CD4-positive, CD25-positive, alpha-beta regulatory T cell (primary cell): ENCODE measurements at regions not wholly inside any gene's neighbourhood (a gene's known extent, or its start where the extent isn't known, plus 50 kb on each side); places are given as distances from the start of the nearest gene placed in this dataset.

ENCODE experiments used
- ATAC-seq, 2 donors: fragments of 150-1000 bp; cut with Tn5 transposase; one replicate each; pipeline ENCODE4 v1.10.0; 2021; ENCODE audit warnings: low read depth in 2 of 2, moderate number of reproducible peaks in 2 of 2, moderate library complexity in 1 of 2
- DNase-seq, 3 donors: peaks; one replicate each; pipeline versions ENCODE4 v3.0.0 to v3.0.0-alpha.2; 2012 to 2022; ENCODE audit warnings: mixed read lengths in 1 of 3
- H3K27ac ChIP-seq: one replicate; pipeline ENCODE4 v1.7.0; 2013; ENCODE audit warnings: mild to moderate bottlenecking, low read length; ENCODE audit not compliant: insufficient read depth, poor library complexity, severe bottlenecking
- H3K27me3 ChIP-seq: one replicate; pipeline ENCODE4 v1.7.0; 2013; ENCODE audit warnings: low read length; ENCODE audit not compliant: control insufficient read depth, insufficient read depth
- H3K36me3 ChIP-seq: one replicate; pipeline ENCODE4 v1.7.0; 2013; ENCODE audit warnings: mild to moderate bottlenecking, low read length, moderate library complexity; ENCODE audit not compliant: control insufficient read depth, insufficient read depth
- H3K4me1 ChIP-seq: 2 replicates; pipeline ENCODE4 v1.7.0; 2013; ENCODE audit warnings: mild to moderate bottlenecking, low read length; ENCODE audit not compliant: insufficient read depth, control insufficient read depth, poor library complexity, severe bottlenecking
- H3K4me3 ChIP-seq: one replicate; pipeline ENCODE4 v1.7.0; 2013; ENCODE audit warnings: low read depth, mild to moderate bottlenecking, low read length, moderate library complexity
- H3K9me3 ChIP-seq, 2 experiments: 1 replicate in 1 of 2; 2 replicates in 1 of 2; pipeline ENCODE4 v1.7.0; 2013; ENCODE audit warnings: low read length in 2 of 2, mild to moderate bottlenecking in 1 of 2, moderate library complexity in 1 of 2; ENCODE audit not compliant: control insufficient read depth in 2 of 2
- H3K27ac Mint-ChIP-seq, 3 donors: one replicate each; pipeline ENCODE4 v1.8.0; 2020 to 2022; ENCODE audit warnings: mild to moderate bottlenecking in 3 of 3, mixed read lengths in 3 of 3, moderate library complexity in 2 of 3
- H3K27me3 Mint-ChIP-seq: one replicate; pipeline ENCODE4 v1.8.0; 2022; ENCODE audit warnings: mild to moderate bottlenecking, mixed read lengths
- H3K36me3 Mint-ChIP-seq: one replicate; pipeline ENCODE4 v1.8.0; 2020; ENCODE audit warnings: mixed read lengths
- H3K4me1 Mint-ChIP-seq, 4 donors: one replicate each; pipeline ENCODE4 v1.8.0; 2020 to 2022; ENCODE audit warnings: mixed read lengths in 4 of 4, mild to moderate bottlenecking in 1 of 4
- H3K4me3 Mint-ChIP-seq, 4 donors: one replicate each; pipeline ENCODE4 v1.8.0; 2020 to 2022; ENCODE audit warnings: mild to moderate bottlenecking in 4 of 4, mixed read lengths in 4 of 4, moderate library complexity in 3 of 4
- H3K9me3 Mint-ChIP-seq, 7 donors: one replicate each; pipeline ENCODE4 v1.8.0; 2020 to 2022; ENCODE audit warnings: mixed read lengths in 7 of 7, mild to moderate bottlenecking in 3 of 7, moderate library complexity in 2 of 7

- Mint-ChIP-seq H3K36me3 (no peaks in the 10 kb centered on the region), H3K27me3 (peaks cover 29% of the 10 kb centered on the region), H3K27ac (no peak overlapping the region)
Measured at GRCh38 chr9:124101969-124102345, 90.4 kb downstream of the LHX2 start.

GRCh38 chr9:124102363-124102762 lies 90.8 kb downstream of the LHX2 start:
- Histone ChIP-seq H3K9me3 (no peaks in the 10 kb centered on the region), H3K27me3 (no peaks in the 10 kb centered on the region), H3K27ac (no peak overlapping the region), H3K36me3 (no peaks in the 10 kb centered on the region), H3K4me1 (no peaks in the 10 kb centered on the region), H3K4me3 (no peak overlapping the region)
- DNase-seq (no peak), ATAC-seq (no peak)
- Mint-ChIP-seq H3K27ac (no peak overlapping the region), H3K27me3 (peaks cover 30% of the 10 kb centered on the region), H3K4me1 (no peaks in the 10 kb centered on the region), H3K4me3 (no peak overlapping the region), H3K9me3 (peaks cover 0 to 3% (median 0%) of the 10 kb centered on the region in 7 donors), H3K36me3 (no peaks in the 10 kb centered on the region)

More at GRCh38 chr9:124101969-124102345, 90.4 kb downstream of the LHX2 start:
- no peaks in the 10 kb centered on the region for H3K27me3 ChIP-seq
- DNase-seq = no peak
- Mint-ChIP-seq H3K9me3 (peaks cover 0 to 3% (median 0%) of the 10 kb centered on the region in 7 donors), H3K4me1 (no peaks in the 10 kb centered on the region), H3K4me3 (no peak overlapping the region)
- H3K4me3 ChIP-seq = no peak overlapping the region
- ATAC-seq = no peak
- no peaks in the 10 kb centered on the region for H3K36me3 ChIP-seq
- H3K27ac ChIP-seq = no peak overlapping the region
- H3K9me3 ChIP-seq = no peaks in the 10 kb centered on the region
- H3K4me1 ChIP-seq = no peaks in the 10 kb centered on the region

- H3K9me3 Mint-ChIP-seq = peaks cover 0 to 2% (median 0%) of the 10 kb centered on the region in 7 donors
- no peak overlapping the region for H3K4me3 Mint-ChIP-seq
- H3K4me1 Mint-ChIP-seq = no peaks in the 10 kb centered on the region
- H3K27me3 Mint-ChIP-seq = peaks cover 30% of the 10 kb centered on the region
- H3K4me3 ChIP-seq = no peak overlapping the region
- DNase-seq (no peak), ATAC-seq (no peak)
- H3K36me3 Mint-ChIP-seq = no peaks in the 10 kb centered on the region
- H3K9me3 ChIP-seq = no peaks in the 10 kb centered on the region
- no peaks in the 10 kb centered on the region for H3K4me1 ChIP-seq
- peak overlapping the region in 1 of 3 donors; percentile 90 for H3K27ac Mint-ChIP-seq
- H3K27ac ChIP-seq = no peak overlapping the region
- no peaks in the 10 kb centered on the region for H3K27me3 ChIP-seq
- no peaks in the 10 kb centered on the region for H3K36me3 ChIP-seq
Measured at GRCh38 chr9:124105266-124105665, 93.7 kb downstream of the LHX2 start.

GRCh38 chr9:124108216-124108615 lies 96.6 kb downstream of the LHX2 start:
- Histone ChIP-seq H3K36me3 (no peaks in the 10 kb centered on the region), H3K4me3 (no peak overlapping the region), H3K4me1 (no peaks in the 10 kb centered on the region), H3K9me3 (no peaks in the 10 kb centered on the region), H3K27me3 (no peaks in the 10 kb centered on the region), H3K27ac (no peak overlapping the region)
- Mint-ChIP-seq H3K4me1 (no peaks in the 10 kb centered on the region), H3K27ac (no peak overlapping the region), H3K9me3 (no peaks in the 10 kb centered on the region), H3K36me3 (no peaks in the 10 kb centered on the region), H3K27me3 (peaks cover 25% of the 10 kb centered on the region), H3K4me3 (no peak overlapping the region)
- ATAC-seq (no peak), DNase-seq (no peak)

- Mint-ChIP-seq H3K4me1 (no peaks in the 10 kb centered on the region), H3K36me3 (no peaks in the 10 kb centered on the region), H3K9me3 (peaks cover 0 to under 1% (median 0%) of the 10 kb centered on the region in 7 donors), H3K27ac (no peak overlapping the region), H3K4me3 (no peak overlapping the region), H3K27me3 (peaks cover 33% of the 10 kb centered on the region)
- no peak overlapping the region for H3K4me3 ChIP-seq
- no peaks in the 10 kb centered on the region for H3K36me3 ChIP-seq
- H3K27me3 ChIP-seq = no peaks in the 10 kb centered on the region
- ATAC-seq (no peak), DNase-seq (peak in 2 of 3 donors; percentile 13 to 27)
- no peaks in the 10 kb centered on the region for H3K4me1 ChIP-seq
- no peaks in the 10 kb centered on the region for H3K9me3 ChIP-seq
- H3K27ac ChIP-seq = no peak overlapping the region
Measured at GRCh38 chr9:124110307-124110915, 98.8 kb downstream of the LHX2 start.

- no peak for ATAC-seq
- Histone ChIP-seq H3K36me3 (no peaks in the 10 kb centered on the region), H3K4me3 (no peak overlapping the region), H3K27me3 (no peaks in the 10 kb centered on the region), H3K27ac (no peak overlapping the region), H3K4me1 (no peaks in the 10 kb centered on the region), H3K9me3 (no peaks in the 10 kb centered on the region)
- Mint-ChIP-seq H3K4me3 (no peak overlapping the region), H3K27me3 (peaks cover 16% of the 10 kb centered on the region), H3K36me3 (no peaks in the 10 kb centered on the region), H3K4me1 (no peaks in the 10 kb centered on the region), H3K9me3 (peaks cover 0 to 8% (median 3%) of the 10 kb centered on the region in 7 donors), H3K27ac (no peak overlapping the region)
- DNase-seq = no peak
Measured at GRCh38 chr9:124116683-124117363, 105.3 kb downstream of the LHX2 start.

- ATAC-seq (no peak), DNase-seq (no peak)
- H3K36me3 Mint-ChIP-seq = no peaks in the 10 kb centered on the region
- Histone ChIP-seq H3K4me3 (no peak overlapping the region), H3K36me3 (no peaks in the 10 kb centered on the region), H3K27me3 (no peaks in the 10 kb centered on the region), H3K27ac (no peak overlapping the region), H3K9me3 (no peaks in the 10 kb centered on the region), H3K4me1 (no peaks in the 10 kb centered on the region)
- H3K4me3 Mint-ChIP-seq = no peak overlapping the region
- no peak overlapping the region for H3K27ac Mint-ChIP-seq
- H3K27me3 Mint-ChIP-seq = peaks cover 15% of the 10 kb centered on the region
- peaks cover 0 to 8% (median 4%) of the 10 kb centered on the region in 7 donors for H3K9me3 Mint-ChIP-seq
- no peaks in the 10 kb centered on the region for H3K4me1 Mint-ChIP-seq
Measured at GRCh38 chr9:124118894-124119293, 107.3 kb downstream of the LHX2 start.

GRCh38 chr9:124120272-124120671 lies 108.7 kb downstream of the LHX2 start:
- H3K4me3 ChIP-seq = no peak overlapping the region
- Mint-ChIP-seq H3K27ac (no peak overlapping the region), H3K27me3 (peaks cover 9% of the 10 kb centered on the region), H3K36me3 (no peaks in the 10 kb centered on the region), H3K4me1 (no peaks in the 10 kb centered on the region), H3K4me3 (no peak overlapping the region), H3K9me3 (peaks cover 0 to 8% (median 4%) of the 10 kb centered on the region in 7 donors)
- ATAC-seq (no peak), DNase-seq (no peak)
- no peaks in the 10 kb centered on the region for H3K4me1 ChIP-seq
- H3K9me3 ChIP-seq = no peaks in the 10 kb centered on the region
- no peaks in the 10 kb centered on the region for H3K27me3 ChIP-seq
- H3K36me3 ChIP-seq = no peaks in the 10 kb centered on the region
- H3K27ac ChIP-seq = no peak overlapping the region
